GM12878 (cell line): ENCODE measurements at regions not wholly inside any gene's neighbourhood (a gene's known extent, or its start where the extent isn't known, plus 50 kb on each side); places are given as distances from the start of the nearest gene placed in this dataset.

Experiments used
- ATAC-seq: fragments of 200-7000 bp; cut with Tn5 transposase; 3 replicates; pipeline ENCODE4 v1.9.1; 2020; ENCODE audit warnings: mild to moderate bottlenecking, moderate library complexity
- BruUV-seq: library from RNA; stranded (reverse); fragments of 400-500 nt; replicated peaks from 2 replicates; lab custom pipeline; 2021; lab: Mats Ljungman, UMichigan
- CTCF ChIA-PET: fragments of 300-600 bp; sonication (Branson Sonifier 250); formaldehyde crosslinking; extraction: SDS; loops from one replicate; lab custom pipeline; 2021; ENCODE audit warnings: inconsistent platforms; lab: Yijun Ruan, JAX
- POLR2A ChIA-PET: fragments of 350-600 bp; formaldehyde crosslinking; extraction: SDS; loops from one replicate; lab custom pipeline; 2021; ENCODE audit warnings: inconsistent platforms; lab: Charles Lee
- RAD21 ChIA-PET: fragments of 300-600 bp; sonication (Branson Sonifier 250); formaldehyde crosslinking; loops from one replicate; lab custom pipeline; 2023; ENCODE audit warnings: antibody characterized with exemption; ENCODE audit not compliant: unreplicated experiment; lab: Charles Lee
- SMC1A ChIA-PET: fragments of 300-600 bp; sonication (Branson Sonifier 250); formaldehyde crosslinking; loops from one replicate; lab custom pipeline; 2023; ENCODE audit not compliant: unreplicated experiment, uncharacterized antibody; lab: Charles Lee
- DNase-seq: peaks from one replicate; pipeline ENCODE4 v3.0.0-alpha.2; 2011; ENCODE audit warnings: low read depth, low spot score
- FAIRE-seq: peaks from 3 replicates; lab custom pipeline; 2011; peaks lifted over from hg19 to GRCh38; lab: Jason Lieb, UNC
- H2AFZ ChIP-seq: 2 replicates; pipeline ENCODE4 v1.6.0; 2011; ENCODE audit warnings: low read depth, low read length, control low read depth; ENCODE audit not compliant: control insufficient read depth
- H3K27ac ChIP-seq: 2 replicates; pipeline ENCODE4 v1.5.1; 2011; ENCODE audit warnings: control low read depth; ENCODE audit not compliant: control insufficient read depth, insufficient read depth
- H3K27me3 ChIP-seq, 2 experiments: replicated peaks in 1 of 2; 2 replicates each; pipeline versions ENCODE4 v1.6.0 to v1.6.1; 2011; ENCODE audit warnings: low read length in 1 of 2; ENCODE audit not compliant: control insufficient read depth in 2 of 2, insufficient read depth in 2 of 2
- H3K36me3 ChIP-seq, 2 experiments: 2 replicates each; pipeline ENCODE4 v1.5.1; 2011; ENCODE audit warnings: low read length in 1 of 2; ENCODE audit not compliant: control insufficient read depth in 2 of 2, insufficient read depth in 2 of 2
- H3K4me1 ChIP-seq: 2 replicates; pipeline ENCODE4 v1.6.1; 2011; ENCODE audit warnings: mild to moderate bottlenecking, low read length, moderate library complexity, mixed read lengths; ENCODE audit not compliant: control insufficient read depth, insufficient read depth
- H3K4me2 ChIP-seq: 2 replicates; pipeline ENCODE4 v1.6.0; 2011; ENCODE audit warnings: control low read depth; ENCODE audit not compliant: control insufficient read depth, insufficient read depth
- H3K4me3 ChIP-seq: fragments of 200-600 bp; sonication (generic); 2 replicates; pipeline ENCODE4 v1.5.1; 2016
- H3K79me2 ChIP-seq: 2 replicates; pipeline ENCODE4 v1.6.0; 2011; ENCODE audit warnings: low read length; ENCODE audit not compliant: control insufficient read depth, insufficient read depth
- H3K9ac ChIP-seq: 2 replicates; pipeline ENCODE4 v1.8.0; 2011; ENCODE audit warnings: low read length, control low read depth, mixed read lengths; ENCODE audit not compliant: control insufficient read depth, insufficient read depth
- H3K9me3 ChIP-seq: replicated peaks from 3 replicates; pipeline ENCODE4 v1.5.1; 2011; ENCODE audit warnings: mild to moderate bottlenecking, low read length; ENCODE audit not compliant: control insufficient read depth, insufficient read depth
- H4K20me1 ChIP-seq: 2 replicates; pipeline ENCODE4 v1.6.0; 2011; ENCODE audit not compliant: control insufficient read depth, insufficient read depth
- EED ChIP-seq: sonication (generic); IDR thresholded peaks from 2 replicates; pipeline ENCODE4 v1.6.1; 2016; ENCODE audit warnings: antibody characterized with exemption, low read depth
- HDAC6 ChIP-seq: fragments of 200-600 bp; sonication (generic); IDR thresholded peaks from one replicate; pipeline ENCODE4 v1.8.0; 2017; ENCODE audit warnings: antibody characterized with exemption; ENCODE audit not compliant: unreplicated experiment
- JUND ChIP-seq: IDR thresholded peaks from 2 replicates; pipeline ENCODE4 v1.6.1; 2012; ENCODE audit warnings: low read depth, mild to moderate bottlenecking, low read length, improper control_type of control experiment, moderate library complexity
- MTA2 ChIP-seq: fragments of 450-650 bp; IDR thresholded peaks from 2 replicates; pipeline ENCODE4 v1.6.1; 2016; ENCODE audit warnings: low read depth, mild to moderate bottlenecking, moderate library complexity
- MXI1 ChIP-seq: fragments of 150-350 bp; IDR thresholded peaks from 2 replicates; pipeline ENCODE4 v1.6.1; 2011; ENCODE audit warnings: low read depth, mild to moderate bottlenecking, inconsistent platforms, low read length, improper control_type of control experiment
- PAX5 ChIP-seq: IDR thresholded peaks from 2 replicates; pipeline ENCODE4 v1.6.1; 2011; ENCODE audit warnings: low read depth, low read length, borderline replicate concordance
- SPI1 ChIP-seq: IDR thresholded peaks from 2 replicates; pipeline ENCODE4 v1.6.1; 2011; ENCODE audit warnings: low read depth, mild to moderate bottlenecking, low read length, moderate library complexity, borderline replicate concordance; ENCODE audit not compliant: insufficient read depth
- SREBF2 ChIP-seq: IDR thresholded peaks from 2 replicates; pipeline ENCODE4 v1.6.1; 2012; ENCODE audit warnings: mild to moderate bottlenecking, low read length
- STAT1 ChIP-seq: fragments of 450-650 bp; conservative IDR thresholded peaks from 2 replicates; pipeline ENCODE4 v1.6.1; 2014; ENCODE audit warnings: antibody characterized with exemption, mild to moderate bottlenecking
- ZBTB11 ChIP-seq: fragments of 450-650 bp; formaldehyde crosslinking; IDR thresholded peaks from 2 replicates; pipeline ENCODE4 v1.5.0; 2022; ENCODE audit warnings: mild to moderate bottlenecking, missing genetic modification characterization
- ZNF274 ChIP-seq: IDR thresholded peaks from one replicate; pipeline ENCODE4 v1.8.0; 2011; ENCODE audit not compliant: insufficient read length, insufficient read depth
- WGBS: methylation state at CpG from one replicate; pipeline ENCODE4 v1.1.6; 2016; ENCODE audit warnings: low lambda C conversion rate; ENCODE audit not compliant: insufficient replicate concordance, insufficient coverage; ENCODE audit errors: missing lambda C conversion rate; 5-methylcytosine and 5-hydroxymethylcytosine counted together
- in situ Hi-C: fragments of 300-500 bp; cut with MboI; formaldehyde crosslinking; loops from 9 replicates; pipeline ENCODE4 v1.14.3; 2018; ENCODE audit warnings: mixed read lengths
- intact Hi-C: fragments of 100-400 bp; cut with micrococcal nuclease; formaldehyde crosslinking; loops from one replicate; pipeline ENCODE4 v1.14.2; 2022; ENCODE audit not compliant: unreplicated experiment
- TF ChIP-seq, protein P1 (sequence below): IDR thresholded peaks from 2 replicates; pipeline ENCODE4 v1.6.1; 2012; ENCODE audit warnings: low read depth, low read length, improper control_type of control experiment
- TF ChIP-seq, protein P2 (sequence below): IDR thresholded peaks from 2 replicates; pipeline ENCODE4 v1.6.1; 2011; ENCODE audit warnings: mild to moderate bottlenecking, low read depth, low read length, moderate library complexity; ENCODE audit not compliant: insufficient replicate concordance
- TF ChIP-seq, protein P3 (sequence below): fragments of 450-650 bp; IDR thresholded peaks from 2 replicates; pipeline ENCODE4 v1.6.1; 2017; ENCODE audit warnings: borderline replicate concordance

DNA sequence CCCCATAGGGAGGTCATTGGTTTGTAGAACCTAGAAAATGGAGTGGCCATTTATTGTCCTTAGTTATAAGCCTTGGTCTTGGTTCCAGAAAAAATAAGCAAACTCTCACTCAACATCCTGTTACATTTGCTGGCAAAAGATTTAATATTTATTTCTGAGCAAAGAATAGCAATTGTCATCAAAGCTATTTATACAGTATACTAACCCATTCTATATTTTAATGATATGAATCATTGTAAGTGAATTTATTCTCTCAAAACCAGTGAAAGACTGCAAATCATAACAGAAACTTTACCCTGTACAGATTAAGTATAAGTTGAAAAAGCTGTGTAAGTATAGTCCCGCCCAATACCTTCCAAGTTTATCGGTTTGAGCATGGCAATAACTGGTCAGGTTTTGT, 364.4 kb downstream of the CD109 start:
- no peaks in the 10 kb centered on the region for H3K9me3 ChIP-seq
- no peak overlapping the region for H2AFZ ChIP-seq
- H3K27me3 ChIP-seq, result no peaks in the 10 kb centered on the region
- no peak overlapping the region for H3K4me2 ChIP-seq
- in situ Hi-C loops, result no loop called here
- no peaks in the 10 kb centered on the region for H3K36me3 ChIP-seq
- DNase-seq (no peak), FAIRE-seq (no peak), ATAC-seq (no peak)
- BruUV-seq, result no TSS peak
- ChIA-PET SMC1A (no interaction called here), CTCF (no interaction called here), RAD21 (no interaction called here), POLR2A (no interaction called here)
- WGBS, result 42% methylated on average over 2 of the region's 2 CpGs
- H3K4me1 ChIP-seq, result no peaks in the 10 kb centered on the region
- no peak overlapping the region for H3K27ac ChIP-seq
- intact Hi-C loops, result no loop called here
- H3K79me2 ChIP-seq, result no peaks in the 10 kb centered on the region
- no peaks in the 10 kb centered on the region for H4K20me1 ChIP-seq
- H3K9ac ChIP-seq, result no peak overlapping the region
- no peak overlapping the region for H3K4me3 ChIP-seq
- TF ChIP-seq MXI1 (no peak), ZBTB11 (no peak), ZNF274 (no peak), PAX5 (no peak), HDAC6 (no peak), JUND (no peak), STAT1 (no peak), EED (no peak), SPI1 (no peak), SREBF2 (no peak), MTA2 (no peak)
- TF ChIP-seq, protein P1, sequence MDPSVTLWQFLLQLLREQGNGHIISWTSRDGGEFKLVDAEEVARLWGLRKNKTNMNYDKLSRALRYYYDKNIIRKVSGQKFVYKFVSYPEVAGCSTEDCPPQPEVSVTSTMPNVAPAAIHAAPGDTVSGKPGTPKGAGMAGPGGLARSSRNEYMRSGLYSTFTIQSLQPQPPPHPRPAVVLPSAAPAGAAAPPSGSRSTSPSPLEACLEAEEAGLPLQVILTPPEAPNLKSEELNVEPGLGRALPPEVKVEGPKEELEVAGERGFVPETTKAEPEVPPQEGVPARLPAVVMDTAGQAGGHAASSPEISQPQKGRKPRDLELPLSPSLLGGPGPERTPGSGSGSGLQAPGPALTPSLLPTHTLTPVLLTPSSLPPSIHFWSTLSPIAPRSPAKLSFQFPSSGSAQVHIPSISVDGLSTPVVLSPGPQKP, result no peak
- TF ChIP-seq, protein P2, sequence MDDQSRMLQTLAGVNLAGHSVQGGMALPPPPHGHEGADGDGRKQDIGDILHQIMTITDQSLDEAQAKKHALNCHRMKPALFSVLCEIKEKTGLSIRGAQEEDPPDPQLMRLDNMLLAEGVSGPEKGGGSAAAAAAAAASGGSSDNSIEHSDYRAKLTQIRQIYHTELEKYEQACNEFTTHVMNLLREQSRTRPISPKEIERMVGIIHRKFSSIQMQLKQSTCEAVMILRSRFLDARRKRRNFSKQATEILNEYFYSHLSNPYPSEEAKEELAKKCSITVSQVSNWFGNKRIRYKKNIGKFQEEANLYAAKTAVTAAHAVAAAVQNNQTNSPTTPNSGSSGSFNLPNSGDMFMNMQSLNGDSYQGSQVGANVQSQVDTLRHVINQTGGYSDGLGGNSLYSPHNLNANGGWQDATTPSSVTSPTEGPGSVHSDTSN, result no peak
- TF ChIP-seq, protein P3, sequence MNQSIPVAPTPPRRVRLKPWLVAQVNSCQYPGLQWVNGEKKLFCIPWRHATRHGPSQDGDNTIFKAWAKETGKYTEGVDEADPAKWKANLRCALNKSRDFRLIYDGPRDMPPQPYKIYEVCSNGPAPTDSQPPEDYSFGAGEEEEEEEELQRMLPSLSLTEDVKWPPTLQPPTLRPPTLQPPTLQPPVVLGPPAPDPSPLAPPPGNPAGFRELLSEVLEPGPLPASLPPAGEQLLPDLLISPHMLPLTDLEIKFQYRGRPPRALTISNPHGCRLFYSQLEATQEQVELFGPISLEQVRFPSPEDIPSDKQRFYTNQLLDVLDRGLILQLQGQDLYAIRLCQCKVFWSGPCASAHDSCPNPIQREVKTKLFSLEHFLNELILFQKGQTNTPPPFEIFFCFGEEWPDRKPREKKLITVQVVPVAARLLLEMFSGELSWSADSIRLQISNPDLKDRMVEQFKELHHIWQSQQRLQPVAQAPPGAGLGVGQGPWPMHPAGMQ, result no peak
